HG02938 (cell line): ENCODE measurements at regions not wholly inside any gene's neighbourhood (a gene's known extent, or its start where the extent isn't known, plus 50 kb on each side); places are given as distances from the start of the nearest gene placed in this dataset.
"Not testable (repeated sequence)": the region's sequence is repeated elsewhere in the genome, so short reads cannot be mapped to it uniquely, and the experiment has no call there.

ENCODE experiments used
- ATAC-seq: cut with Tn5 transposase; IDR thresholded peaks from one replicate; pipeline ENCODE4 v1.9.1; 2021; ENCODE audit warnings: mild to moderate bottlenecking, moderate library complexity; ENCODE audit not compliant: unreplicated experiment

DNA sequence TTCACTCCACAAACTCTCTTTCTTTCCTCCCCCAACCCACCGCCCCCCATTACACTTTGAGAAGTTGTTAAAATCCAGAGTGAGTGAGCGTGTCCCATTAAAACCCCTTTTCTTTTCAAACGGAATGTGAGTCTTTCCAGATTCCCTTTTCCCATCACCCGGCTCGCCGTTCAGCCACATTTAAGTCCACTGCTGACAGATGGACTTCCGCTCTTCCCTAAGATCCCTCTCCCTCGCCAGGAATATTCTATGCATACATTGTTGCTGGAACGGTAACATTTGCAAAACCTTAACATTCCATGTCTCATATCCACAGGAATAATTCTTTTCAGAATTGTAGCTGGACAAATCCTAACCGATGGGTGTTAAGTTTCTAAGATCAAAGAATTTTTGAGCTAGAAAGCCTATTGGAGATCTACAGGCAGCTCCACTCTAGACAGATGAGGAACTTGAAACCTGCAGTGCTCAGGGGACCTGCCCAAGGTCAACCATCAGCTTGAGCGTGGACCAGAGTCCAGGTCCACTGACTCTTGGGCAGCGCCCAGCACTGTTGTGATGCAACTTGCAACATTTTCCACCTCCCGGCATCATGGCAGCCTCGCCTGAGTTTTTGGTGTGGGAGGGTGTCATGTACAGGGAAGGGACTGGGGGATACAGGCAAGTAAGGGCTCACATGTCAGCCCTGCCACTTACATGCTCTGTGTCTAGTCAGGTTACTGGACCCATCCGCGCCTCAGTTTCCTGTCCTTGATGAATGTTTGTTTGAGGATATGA lies 500.1 kb downstream of the CCDC171 start:
- no peak for ATAC-seq

GRCh38 chr9:16057541-16057940 lies 504.7 kb downstream of the CCDC171 start:
- ATAC-seq: no peak

DNA sequence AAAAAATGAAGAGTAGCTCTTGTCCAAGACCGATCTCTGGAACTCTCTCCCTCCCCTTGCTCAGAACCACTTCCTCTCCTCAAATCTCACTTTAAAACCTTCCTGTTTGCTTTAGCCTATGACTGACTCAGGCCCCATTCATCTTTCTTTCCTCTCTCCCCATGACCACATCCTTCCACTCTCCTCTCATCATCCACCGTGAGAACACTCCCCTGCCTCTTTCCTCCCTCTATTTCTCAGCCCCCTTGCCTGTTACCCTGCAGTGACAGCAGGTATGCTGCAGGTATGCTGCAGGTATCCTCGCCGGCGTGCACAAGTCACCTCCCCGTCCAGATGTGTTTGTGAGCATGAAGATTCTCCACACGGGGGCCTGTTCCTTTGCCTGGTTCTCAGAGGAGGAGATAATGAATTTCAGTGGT lies 505.3 kb downstream of the CCDC171 start:
- peak; percentile 35 for ATAC-seq

DNA sequence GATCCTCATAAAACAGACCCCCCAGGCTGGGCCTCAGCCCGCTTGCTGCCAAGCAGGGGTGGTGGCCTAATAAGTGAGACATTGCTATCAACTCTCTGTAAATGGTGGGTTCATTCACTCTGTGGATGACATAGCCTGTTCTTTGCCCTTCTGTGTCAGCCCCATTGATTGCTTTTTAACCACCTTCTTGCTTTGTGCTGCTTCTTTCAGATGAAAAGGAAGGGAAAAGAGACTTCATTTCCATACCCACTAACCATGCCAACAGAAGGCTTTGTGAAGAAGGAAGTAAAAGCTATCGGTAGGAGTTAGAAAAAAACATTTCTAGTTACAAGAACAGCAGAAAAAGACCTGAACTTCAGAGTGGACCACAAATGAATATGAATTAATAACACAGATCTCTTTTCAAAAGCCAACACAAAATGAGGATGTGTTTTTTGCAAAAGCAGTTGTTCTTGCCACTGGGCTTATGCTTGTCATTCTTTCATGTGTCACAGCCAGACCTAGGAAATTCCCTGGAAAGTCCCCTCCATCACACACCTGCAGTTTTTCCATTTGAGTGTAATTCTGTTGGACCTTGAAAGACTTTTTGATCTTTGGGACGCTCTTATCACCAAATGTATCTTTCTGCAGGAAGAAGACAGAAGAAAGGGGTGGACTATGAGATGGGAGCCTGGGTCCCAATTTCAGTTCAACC lies 507.7 kb downstream of the CCDC171 start:
- ATAC-seq: peak; percentile 56

GRCh38 chr9:16062542-16063240 lies 509.8 kb downstream of the CCDC171 start:
- ATAC-seq: no peak

GRCh38 chr9:16063241-16063591 lies 510.4 kb downstream of the CCDC171 start:
- ATAC-seq: no peak

DNA sequence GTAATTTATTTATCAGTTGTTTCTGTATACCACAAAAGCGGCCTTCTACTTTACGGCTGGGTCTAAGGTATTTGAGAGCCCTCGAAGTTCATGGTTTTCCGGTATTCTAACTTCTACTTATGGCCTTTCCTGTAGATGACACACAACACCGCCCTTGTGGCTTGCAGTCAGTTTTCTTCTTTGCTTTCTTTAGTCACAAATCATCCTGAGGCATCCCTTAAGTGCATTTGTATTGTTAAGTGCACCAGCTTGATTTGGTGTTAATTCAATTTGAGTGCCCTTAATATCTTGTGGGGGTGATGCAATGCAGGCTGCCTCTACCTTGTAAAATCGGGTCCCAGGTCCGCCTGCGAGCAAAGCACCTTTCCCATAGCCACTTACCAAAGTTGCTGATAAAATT lies 511.9 kb downstream of the CCDC171 start:
- ATAC-seq: no peak

DNA sequence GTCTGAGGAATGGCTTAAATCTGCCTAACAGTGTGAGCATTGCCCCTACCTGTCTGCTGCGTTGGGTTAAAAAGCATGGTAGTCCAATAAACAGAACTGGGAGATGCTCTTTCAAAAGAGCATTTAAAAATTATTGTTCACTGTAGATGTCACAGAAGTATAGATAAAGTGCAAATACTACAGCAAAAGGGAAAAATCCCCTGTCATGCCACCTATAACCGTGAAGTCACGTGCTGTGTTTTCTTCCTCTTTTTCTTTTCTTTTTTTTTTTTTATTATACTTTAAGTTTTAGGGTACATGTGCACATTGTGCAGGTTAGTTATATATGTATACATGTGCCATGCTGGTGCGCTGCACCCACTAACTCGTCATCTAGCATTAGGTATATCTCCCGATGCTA lies 513.4 kb downstream of the CCDC171 start:
- ATAC-seq: not testable (repeated sequence)

- ATAC-seq: no peak
These were observed 515.6 kb downstream of the CCDC171 start for GRCh38 chr9:16068476-16068875.

GRCh38 chr9:16069249-16069648 lies 516.4 kb downstream of the CCDC171 start:
- no peak for ATAC-seq

GRCh38 chr9:16069671-16070454 lies 517.0 kb downstream of the CCDC171 start:
- no peak for ATAC-seq

DNA sequence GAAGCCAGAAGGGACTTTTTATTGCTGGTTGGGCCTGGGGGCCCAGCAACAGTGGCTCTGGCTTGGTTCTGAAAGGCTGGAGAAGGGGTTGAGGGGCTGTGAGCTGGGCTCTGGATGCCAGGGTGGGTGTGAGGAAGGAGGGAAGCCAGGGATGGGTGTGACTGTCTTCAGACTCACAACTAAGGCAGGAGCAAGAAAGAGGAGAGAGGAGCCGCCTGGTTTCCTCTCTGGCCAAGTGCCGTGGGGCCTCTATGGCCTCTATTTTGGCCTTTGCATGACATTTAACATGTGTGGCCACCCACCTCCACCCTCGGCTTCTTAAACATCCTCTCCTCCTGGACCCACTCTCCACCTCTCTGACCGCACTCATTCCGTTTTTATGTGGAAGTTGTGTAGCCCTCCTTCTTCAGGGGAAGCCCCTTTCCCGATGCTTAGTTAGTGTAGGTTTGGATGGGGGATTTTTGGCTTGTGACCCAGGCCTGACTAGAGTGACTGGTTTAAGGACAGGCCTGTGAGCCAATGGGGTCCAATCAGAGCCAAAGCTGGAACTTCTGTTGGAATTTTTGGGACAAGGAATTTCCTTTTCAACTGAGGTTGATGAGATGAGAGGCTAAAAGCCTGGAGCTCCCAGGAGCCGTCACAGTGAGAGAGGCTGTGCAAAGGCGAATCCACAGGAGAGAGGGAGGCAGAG lies 517.8 kb downstream of the CCDC171 start:
- no peak for ATAC-seq

- no peak for ATAC-seq
These were observed 518.6 kb downstream of the CCDC171 start for GRCh38 chr9:16071400-16071799.

- no peak for ATAC-seq
These were observed 522.1 kb downstream of the CCDC171 start for GRCh38 chr9:16074963-16075362.

GRCh38 chr9:16075696-16076095 lies 522.9 kb downstream of the CCDC171 start:
- ATAC-seq: no peak

- no peak for ATAC-seq
These were observed 523.7 kb downstream of the CCDC171 start for GRCh38 chr9:16076511-16076910.

- no peak for ATAC-seq
These were observed 530.0 kb downstream of the CCDC171 start for GRCh38 chr9:16082796-16083195.

DNA sequence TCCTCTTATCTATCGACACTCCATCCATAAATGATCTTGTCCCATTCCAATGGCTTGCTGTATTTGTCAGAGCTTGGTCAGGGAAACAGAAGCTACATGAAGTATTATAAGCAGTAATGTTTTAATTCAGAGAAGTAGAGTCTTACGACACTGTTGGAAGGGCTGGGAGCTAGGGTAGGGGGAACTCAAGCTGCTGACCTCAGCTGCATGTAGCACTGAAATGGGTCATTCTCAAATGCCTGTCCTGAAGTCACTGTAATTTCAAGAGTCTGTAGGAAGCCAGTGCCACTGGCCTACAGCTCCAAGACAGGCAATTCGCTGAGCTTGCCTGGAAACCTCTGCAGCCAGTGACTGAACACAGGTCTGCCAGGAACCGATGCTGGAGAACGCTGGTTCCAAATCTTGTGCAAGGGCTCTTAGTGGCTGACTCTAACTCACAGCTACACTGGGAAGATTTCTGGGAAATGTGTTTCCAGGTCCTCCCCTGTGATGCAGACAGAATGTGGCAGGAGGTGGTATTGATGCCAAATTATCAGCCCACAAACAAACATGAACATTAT lies 532.4 kb downstream of the CCDC171 start:
- ATAC-seq: no peak

GRCh38 chr9:16090907-16091629 lies 538.2 kb downstream of the CCDC171 start:
- no peak for ATAC-seq
